Cardiac muscle cell (in vitro differentiated cells and primary cell): ENCODE measurements at regions not wholly inside any gene's neighbourhood (a gene's known extent, or its start where the extent isn't known, plus 50 kb on each side); places are given as distances from the start of the nearest gene placed in this dataset.
"Not testable (repeated sequence)": the region's sequence is repeated elsewhere in the genome, so short reads cannot be mapped to it uniquely, and the experiment has no call there.

Experiments used
- DNase-seq, 2 donors: peaks; one replicate each; pipeline versions ENCODE4 v3.0.0 to v3.0.0-alpha.2; 2010 to 2017; ENCODE audit warnings: low read depth in 1 of 2, low spot score in 1 of 2
- H3K27ac ChIP-seq: fragments of 200-600 bp; sonication (generic); 2 replicates; pipeline ENCODE4 v1.5.1; 2016
- H3K27me3 ChIP-seq: fragments of 200-600 bp; sonication (generic); 2 replicates; pipeline ENCODE4 v1.6.0; 2016; ENCODE audit warnings: control low read depth
- H3K36me3 ChIP-seq: fragments of 200-600 bp; sonication (generic); 2 replicates; pipeline ENCODE4 v1.5.1; 2016; ENCODE audit warnings: control low read depth
- H3K4me1 ChIP-seq: fragments of 200-600 bp; sonication (generic); 2 replicates; pipeline ENCODE4 v1.8.1; 2017; ENCODE audit warnings: low read depth, mild to moderate bottlenecking, mixed run types
- H3K4me3 ChIP-seq: fragments of 200-600 bp; sonication (generic); 2 replicates; pipeline ENCODE4 v1.5.1; 2016; ENCODE audit warnings: mild to moderate bottlenecking
- H3K9me3 ChIP-seq: fragments of 200-600 bp; sonication (generic); 2 replicates; pipeline ENCODE4 v1.5.1; 2017; ENCODE audit warnings: low read depth, mild to moderate bottlenecking, control low read depth
- TF ChIP-seq, protein P1 (sequence below): IDR thresholded peaks from 2 replicates; pipeline ENCODE4 v1.5.1; 2012; ENCODE audit warnings: low read depth, mild to moderate bottlenecking, low read length

GRCh38 chr9:129428864-129429577 lies 191.9 kb downstream of the C9orf50 start:
- no peak for DNase-seq
- Histone ChIP-seq H3K27ac (peak overlapping the region; percentile 66), H3K4me3 (no peak overlapping the region), H3K27me3 (no peaks in the 10 kb centered on the region), H3K4me1 (peaks cover 12% of the 10 kb centered on the region), H3K9me3 (no peaks in the 10 kb centered on the region), H3K36me3 (no peaks in the 10 kb centered on the region)
- TF ChIP-seq, protein P1, sequence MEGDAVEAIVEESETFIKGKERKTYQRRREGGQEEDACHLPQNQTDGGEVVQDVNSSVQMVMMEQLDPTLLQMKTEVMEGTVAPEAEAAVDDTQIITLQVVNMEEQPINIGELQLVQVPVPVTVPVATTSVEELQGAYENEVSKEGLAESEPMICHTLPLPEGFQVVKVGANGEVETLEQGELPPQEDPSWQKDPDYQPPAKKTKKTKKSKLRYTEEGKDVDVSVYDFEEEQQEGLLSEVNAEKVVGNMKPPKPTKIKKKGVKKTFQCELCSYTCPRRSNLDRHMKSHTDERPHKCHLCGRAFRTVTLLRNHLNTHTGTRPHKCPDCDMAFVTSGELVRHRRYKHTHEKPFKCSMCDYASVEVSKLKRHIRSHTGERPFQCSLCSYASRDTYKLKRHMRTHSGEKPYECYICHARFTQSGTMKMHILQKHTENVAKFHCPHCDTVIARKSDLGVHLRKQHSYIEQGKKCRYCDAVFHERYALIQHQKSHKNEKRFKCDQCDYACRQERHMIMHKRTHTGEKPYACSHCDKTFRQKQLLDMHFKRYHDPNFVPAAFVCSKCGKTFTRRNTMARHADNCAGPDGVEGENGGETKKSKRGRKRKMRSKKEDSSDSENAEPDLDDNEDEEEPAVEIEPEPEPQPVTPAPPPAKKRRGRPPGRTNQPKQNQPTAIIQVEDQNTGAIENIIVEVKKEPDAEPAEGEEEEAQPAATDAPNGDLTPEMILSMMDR: no peak

DNA sequence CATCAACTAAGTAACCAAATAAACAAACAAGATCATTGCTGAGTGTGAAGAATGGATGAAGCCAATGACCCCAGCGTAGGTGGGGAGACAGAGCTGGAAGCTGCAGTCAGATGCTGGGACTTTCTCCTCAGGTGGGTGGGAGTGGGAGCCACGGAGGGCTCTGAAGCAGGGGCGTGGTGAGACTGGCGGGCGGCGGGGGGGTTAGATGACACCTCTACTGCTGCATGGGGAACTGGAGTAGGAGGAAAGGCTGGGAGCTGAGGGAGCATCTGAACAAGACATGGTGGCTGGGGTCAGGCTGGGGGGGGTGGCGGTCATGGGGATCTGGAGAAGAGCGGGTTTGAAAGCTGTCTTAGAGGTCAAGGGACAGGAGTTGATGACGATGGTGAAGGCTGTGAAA lies 193.8 kb downstream of the C9orf50 start:
- Histone ChIP-seq H3K4me3 (no peak overlapping the region), H3K27ac (no peak overlapping the region), H3K4me1 (peaks cover 12% of the 10 kb centered on the region), H3K9me3 (no peaks in the 10 kb centered on the region), H3K36me3 (no peaks in the 10 kb centered on the region), H3K27me3 (no peaks in the 10 kb centered on the region)
- TF ChIP-seq, protein P1: no peak
- no peak for DNase-seq

DNA sequence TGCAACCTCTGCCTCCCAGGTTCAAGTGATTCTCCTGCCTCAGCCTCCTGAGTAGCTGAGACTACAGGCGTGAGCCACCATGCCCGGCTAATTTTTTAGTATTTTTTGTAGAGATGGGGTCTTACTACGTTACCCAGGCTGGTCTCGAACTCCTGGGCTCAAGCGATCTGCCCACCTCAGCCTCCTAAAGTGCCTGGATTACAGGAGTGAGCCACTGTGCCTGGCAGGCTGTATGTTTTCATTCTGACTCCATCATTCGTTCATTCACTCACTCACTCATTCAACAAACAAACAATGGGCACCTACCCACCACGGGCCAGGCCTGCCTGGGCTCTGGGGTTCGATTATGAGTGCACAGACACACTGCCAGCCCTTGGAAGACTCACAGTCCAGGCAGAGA lies 197.1 kb downstream of the C9orf50 start:
- not testable (repeated sequence) for H3K27me3 ChIP-seq

GRCh38 chr9:129423216-129423615 lies 197.7 kb downstream of the C9orf50 start:
- no peak overlapping the region for H3K27ac ChIP-seq
- no peaks in the 10 kb centered on the region for H3K36me3 ChIP-seq
- no peaks in the 10 kb centered on the region for H3K9me3 ChIP-seq
- H3K27me3 ChIP-seq: no peaks in the 10 kb centered on the region
- H3K4me3 ChIP-seq: no peak overlapping the region
- no peaks in the 10 kb centered on the region for H3K4me1 ChIP-seq
- no peak for DNase-seq
- TF ChIP-seq, protein P1: no peak

More for the DNA sequence above, 197.1 kb downstream of the C9orf50 start:
- not testable (repeated sequence) for H3K4me1 ChIP-seq, H3K36me3 ChIP-seq, H3K4me3 ChIP-seq, H3K9me3 ChIP-seq, DNase-seq, H3K27ac ChIP-seq

- DNase-seq: peak in 1 of 2 donors; percentile 41
- Histone ChIP-seq H3K27ac (no peak overlapping the region), H3K4me3 (no peak overlapping the region), H3K4me1 (no peaks in the 10 kb centered on the region), H3K27me3 (no peaks in the 10 kb centered on the region), H3K36me3 (no peaks in the 10 kb centered on the region), H3K9me3 (no peaks in the 10 kb centered on the region)
- TF ChIP-seq, protein P1: no peak
Observed at GRCh38 chr9:129422843-129423192, 198.1 kb downstream of the C9orf50 start.

GRCh38 chr9:129422032-129422842 lies 198.7 kb downstream of the C9orf50 start:
- TF ChIP-seq, protein P1: no peak
- Histone ChIP-seq H3K27me3 (no peaks in the 10 kb centered on the region), H3K4me3 (no peak overlapping the region), H3K4me1 (no peaks in the 10 kb centered on the region), H3K36me3 (no peaks in the 10 kb centered on the region), H3K9me3 (no peaks in the 10 kb centered on the region), H3K27ac (no peak overlapping the region)
- DNase-seq: no peak
